HCT116 (cell line): ENCODE measurements at regions not wholly inside any gene's neighbourhood (a gene's known extent, or its start where the extent isn't known, plus 50 kb on each side); places are given as distances from the start of the nearest gene placed in this dataset.
"Not testable (repeated sequence)": the region's sequence is repeated elsewhere in the genome, so short reads cannot be mapped to it uniquely, and the experiment has no call there.

Source experiments
- ATAC-seq: fragments of 200-7000 bp; cut with Tn5 transposase; 2 replicates; pipeline ENCODE4 v1.9.1; 2020; ENCODE audit warnings: mild to moderate bottlenecking, moderate library complexity
- BruUV-seq: library from RNA; stranded (reverse); fragments of 400-500 nt; replicated peaks from 2 replicates; lab custom pipeline; 2021; lab: Mats Ljungman, UMichigan
- CTCF ChIA-PET: fragments of 300-600 bp; sonication (Branson Sonifier 250); formaldehyde crosslinking; loops from one replicate; lab custom pipeline; 2021; ENCODE audit warnings: antibody characterized with exemption; lab: Charles Lee
- POLR2A ChIA-PET: fragments of 300-600, 350-600 bp; sonication (Branson Sonifier 250); formaldehyde crosslinking; loops from one replicate; lab custom pipeline; 2021; ENCODE audit warnings: antibody characterized with exemption; lab: Charles Lee
- RAD21 ChIA-PET, 2 experiments: fragments of 300-600 bp; sonication (Branson Sonifier 250); formaldehyde crosslinking; loops; one replicate each; lab custom pipeline; 2023; ENCODE audit warnings: low total read pairs in 2 of 2; ENCODE audit not compliant: uncharacterized antibody in 2 of 2, unreplicated experiment in 2 of 2, low non-redundant PET in 1 of 2; lab: Charles Lee
- DNase-seq: peaks from one replicate; pipeline ENCODE4 v3.0.0-alpha.2; 2010; ENCODE audit warnings: low read depth, low spot score
- H2AFZ ChIP-seq: fragments of 200-600 bp; shearing (Covaris generic), sonication (generic); 2 replicates; pipeline ENCODE4 v1.6.1; 2017; ENCODE audit warnings: low read depth, mixed run types, mixed read lengths, antibody characterized with exemption, low read length; ENCODE audit not compliant: poor library complexity, severe bottlenecking
- H3K27ac ChIP-seq: 2 replicates; pipeline ENCODE4 v1.5.1; 2012; ENCODE audit warnings: low read depth, low read length
- H3K27me3 ChIP-seq: fragments of 200-600 bp; sonication (generic); 2 replicates; pipeline ENCODE4 v1.6.1; 2016; ENCODE audit warnings: mixed run types, low read length, mixed read lengths; ENCODE audit not compliant: insufficient read depth
- H3K36me3 ChIP-seq, 2 experiments: fragments of 200-500 bp in 1 of 2; fragments of 200-600 bp in 1 of 2; sonication (Bioruptor generic) in 1 of 2; sonication (generic) in 1 of 2; 2 replicates each; pipeline versions ENCODE4 v1.5.1 to v1.6.1; 2014 to 2016; ENCODE audit warnings: low read length in 2 of 2, inconsistent platforms in 1 of 2, mixed read lengths in 1 of 2, mixed run types in 1 of 2; ENCODE audit not compliant: insufficient read depth in 2 of 2, control insufficient read depth in 1 of 2
- H3K4me1 ChIP-seq, 2 experiments: fragments of 200-600 bp in 1 of 2; sonication (generic) in 1 of 2; 2 replicates each; pipeline versions ENCODE4 v1.5.1 to v1.6.1; 2012 to 2017; ENCODE audit warnings: low read length in 2 of 2, inconsistent platforms in 1 of 2, mild to moderate bottlenecking in 1 of 2, mixed read lengths in 1 of 2, mixed run types in 1 of 2, moderate library complexity in 1 of 2; ENCODE audit not compliant: insufficient read depth in 2 of 2, control insufficient read depth in 1 of 2
- H3K4me2 ChIP-seq: fragments of 200-600 bp; sonication (generic); 2 replicates; pipeline ENCODE4 v1.6.1; 2017; ENCODE audit warnings: mixed run types, low read length, mixed read lengths
- H3K4me3 ChIP-seq, 2 experiments: fragments of 200-600 bp in 1 of 2; sonication (generic) in 1 of 2; replicated peaks in 1 of 2; 2 replicates each; pipeline ENCODE4 v1.5.1; 2011 to 2016; ENCODE audit warnings: low read length in 2 of 2, control low read depth in 1 of 2, low read depth in 1 of 2, mild to moderate bottlenecking in 1 of 2, mixed read lengths in 1 of 2, mixed run types in 1 of 2
- H3K79me2 ChIP-seq: fragments of 200-600 bp; sonication (generic); 2 replicates; pipeline ENCODE4 v1.6.1; 2017; ENCODE audit warnings: mild to moderate bottlenecking, mixed run types, low read length, moderate library complexity, mixed read lengths; ENCODE audit not compliant: insufficient read depth
- H3K9ac ChIP-seq: fragments of 200-600 bp; sonication (generic); 2 replicates; pipeline ENCODE4 v1.6.1; 2016; ENCODE audit warnings: low read length, mixed read lengths
- H3K9me2 ChIP-seq: fragments of 200-600 bp; sonication (generic), shearing (Covaris generic); 2 replicates; pipeline ENCODE4 v1.6.1; 2017; ENCODE audit warnings: mixed run types, mild to moderate bottlenecking, moderate library complexity; ENCODE audit not compliant: insufficient read depth
- H3K9me3 ChIP-seq, 2 experiments: fragments of 200-500 bp in 1 of 2; fragments of 200-600 bp in 1 of 2; sonication (Bioruptor generic) in 1 of 2; sonication (generic) in 1 of 2; 2 replicates each; pipeline ENCODE4 v1.6.1; 2014 to 2017; ENCODE audit warnings: low read length in 2 of 2, mixed read lengths in 2 of 2, inconsistent platforms in 1 of 2, low read depth in 1 of 2, mild to moderate bottlenecking in 1 of 2, mixed run types in 1 of 2, moderate library complexity in 1 of 2; ENCODE audit not compliant: control insufficient read depth in 1 of 2, insufficient read depth in 1 of 2
- H4K20me1 ChIP-seq: fragments of 200-600 bp; sonication (generic), shearing (Covaris generic); 2 replicates; pipeline ENCODE4 v1.6.1; 2017; ENCODE audit warnings: mixed run types, mild to moderate bottlenecking, moderate library complexity; ENCODE audit not compliant: insufficient read depth
- intact Hi-C: fragments of 100-400 bp; cut with micrococcal nuclease; formaldehyde crosslinking; loops from 2 replicates; pipeline ENCODE4 v1.10.0; 2022

DNA sequence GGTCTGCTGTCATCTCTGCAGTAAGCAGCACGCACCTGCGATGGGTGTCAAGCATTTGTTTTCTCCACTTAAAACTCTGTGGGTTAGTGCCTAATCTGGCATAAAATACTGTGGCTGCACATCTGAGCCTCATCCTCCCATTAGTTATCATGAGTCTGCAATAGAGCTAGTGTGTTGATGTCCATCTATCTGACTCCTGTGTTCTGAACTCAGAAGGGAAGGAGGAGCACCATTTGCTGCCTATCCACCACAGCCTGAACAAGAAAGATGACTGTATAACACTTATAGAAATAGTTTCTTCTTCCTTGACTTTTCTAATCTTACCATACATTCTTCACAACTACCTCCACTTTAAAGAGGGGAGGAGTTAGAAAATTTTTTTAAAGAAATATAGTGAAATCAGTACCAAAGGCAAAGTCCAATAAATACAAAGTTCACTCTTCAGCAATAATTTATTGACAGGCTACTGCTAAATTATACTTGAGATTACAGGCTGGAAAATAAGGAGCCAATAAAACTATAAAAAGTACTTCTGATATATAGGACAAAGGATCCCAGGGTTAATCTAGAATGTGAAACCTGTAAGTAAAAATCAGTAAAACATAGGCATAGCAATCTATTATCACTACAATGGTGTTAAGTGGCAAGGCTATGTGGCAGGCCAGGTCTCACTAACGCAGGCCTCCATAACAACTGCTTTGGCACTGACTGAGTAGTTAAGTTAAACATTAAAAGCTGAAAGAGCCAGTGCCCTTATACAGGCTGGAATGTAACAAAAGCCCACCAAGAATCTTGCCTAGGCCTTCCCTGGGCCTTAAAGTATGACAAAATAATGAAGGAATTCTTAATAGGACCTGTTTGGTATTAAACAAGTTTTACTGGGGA, 70.2 kb downstream of the LGALS9C start:
- DNase-seq, intact Hi-C loops, H2AFZ ChIP-seq, H3K4me1 ChIP-seq, H3K27me3 ChIP-seq, ATAC-seq, H4K20me1 ChIP-seq, H3K9me3 ChIP-seq, H3K9ac ChIP-seq, H3K27ac ChIP-seq, H3K4me3 ChIP-seq, H3K9me2 ChIP-seq, H3K36me3 ChIP-seq, RAD21 ChIA-PET, POLR2A ChIA-PET, BruUV-seq, H3K79me2 ChIP-seq, CTCF ChIA-PET, H3K4me2 ChIP-seq: not testable (repeated sequence)

DNA sequence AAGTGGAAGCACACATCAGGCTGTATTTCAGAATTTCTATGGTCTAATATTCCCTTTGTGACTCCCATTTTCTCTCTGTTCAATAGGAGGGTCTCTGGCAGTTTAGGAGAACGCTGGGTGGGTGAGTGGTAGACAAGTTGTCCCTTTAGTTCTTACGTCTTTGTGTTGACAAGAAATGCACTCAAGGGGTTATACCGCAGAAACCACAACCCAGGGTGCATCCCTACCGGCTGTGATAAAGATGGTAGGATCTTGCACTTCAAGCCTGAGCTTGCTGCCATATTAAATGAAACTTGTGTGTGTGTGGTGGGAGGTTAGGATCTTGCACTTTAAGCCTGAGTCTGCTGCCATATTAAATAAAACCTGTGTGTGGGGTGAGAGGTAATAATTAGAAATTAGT, 80.5 kb downstream of the LGALS9C start:
- H3K9me2 ChIP-seq, ATAC-seq, intact Hi-C loops, H3K79me2 ChIP-seq, H3K4me3 ChIP-seq, H3K4me2 ChIP-seq, H3K27ac ChIP-seq, RAD21 ChIA-PET, H3K4me1 ChIP-seq, H2AFZ ChIP-seq, H3K27me3 ChIP-seq, BruUV-seq, H4K20me1 ChIP-seq, DNase-seq, H3K9me3 ChIP-seq, CTCF ChIA-PET, H3K36me3 ChIP-seq, H3K9ac ChIP-seq, POLR2A ChIA-PET: not testable (repeated sequence)
